Ishikawa (cell line): ENCODE measurements at regions not wholly inside any gene's neighbourhood (a gene's known extent, or its start where the extent isn't known, plus 50 kb on each side); places are given as distances from the start of the nearest gene placed in this dataset.

Experiments used
- CEBPB ChIP-seq: IDR thresholded peaks from 2 replicates; pipeline ENCODE4 v1.6.1; 2012
- CREB1 ChIP-seq: IDR thresholded peaks from 2 replicates; pipeline ENCODE4 v1.6.1; 2012; ENCODE audit warnings: low read depth
- EGR1 ChIP-seq: IDR thresholded peaks from 2 replicates; pipeline ENCODE4 v1.6.1; 2012
- EP300 ChIP-seq: IDR thresholded peaks from 2 replicates; pipeline ENCODE4 v1.6.1; 2012; ENCODE audit warnings: borderline replicate concordance
- FOXM1 ChIP-seq: IDR thresholded peaks from 2 replicates; pipeline ENCODE4 v1.6.1; 2012; ENCODE audit warnings: low read depth, borderline replicate concordance
- MAX ChIP-seq: IDR thresholded peaks from 2 replicates; pipeline ENCODE4 v1.6.1; 2012
- NFIC ChIP-seq: IDR thresholded peaks from 2 replicates; pipeline ENCODE4 v1.6.1; 2012
- RAD21 ChIP-seq: IDR thresholded peaks from 2 replicates; pipeline ENCODE4 v1.6.1; 2012; ENCODE audit warnings: low read depth
- REST ChIP-seq: IDR thresholded peaks from 2 replicates; pipeline ENCODE4 v1.6.1; 2012; ENCODE audit warnings: low read depth, mild to moderate bottlenecking
- TAF1 ChIP-seq: IDR thresholded peaks from 2 replicates; pipeline ENCODE4 v1.6.1; 2012; ENCODE audit warnings: low read depth, mild to moderate bottlenecking
- TCF12 ChIP-seq: IDR thresholded peaks from 2 replicates; pipeline ENCODE4 v1.6.1; 2012; ENCODE audit warnings: low read depth
- TEAD4 ChIP-seq: IDR thresholded peaks from 2 replicates; pipeline ENCODE4 v1.6.1; 2012
- USF1 ChIP-seq: IDR thresholded peaks from 2 replicates; pipeline ENCODE4 v1.6.1; 2012
- YY1 ChIP-seq: IDR thresholded peaks from 2 replicates; pipeline ENCODE4 v1.6.1; 2012; ENCODE audit warnings: low read depth
- ZBTB7A ChIP-seq: IDR thresholded peaks from 2 replicates; pipeline ENCODE4 v1.6.1; 2012; ENCODE audit warnings: low read depth

- TF ChIP-seq TCF12 (no peak), CREB1 (no peak), ZBTB7A (no peak), TEAD4 (no peak), RAD21 (no peak), MAX (no peak)
Measured at GRCh38 chr6:23016696-23017095, 447.3 kb downstream of the HDGFL1 start.

- TF ChIP-seq ZBTB7A (no peak), CREB1 (no peak), CEBPB (no peak), TCF12 (no peak), MAX (no peak), FOXM1 (no peak), EP300 (no peak), YY1 (no peak), TEAD4 (no peak), EGR1 (no peak), REST (no peak), NFIC (no peak), TAF1 (no peak), RAD21 (no peak), USF1 (no peak)
Measured at GRCh38 chr6:23021487-23021886, 452.1 kb downstream of the HDGFL1 start.

GRCh38 chr6:23027281-23027680 lies 457.9 kb downstream of the HDGFL1 start:
- no peak for TF ChIP-seq FOXM1
- no peak for TF ChIP-seq NFIC
- no peak for TF ChIP-seq YY1
- no peak for TF ChIP-seq MAX
- no peak for TF ChIP-seq USF1
- no peak for TF ChIP-seq RAD21
- no peak for TF ChIP-seq TCF12
- no peak for TF ChIP-seq REST
- no peak for TF ChIP-seq CEBPB
- no peak for TF ChIP-seq ZBTB7A
- TF ChIP-seq TEAD4: no peak
- no peak for TF ChIP-seq TAF1
- TF ChIP-seq CREB1: no peak
- no peak for TF ChIP-seq EP300
- TF ChIP-seq EGR1: no peak

- TF ChIP-seq YY1: no peak
Measured at GRCh38 chr6:23031986-23032385, 462.6 kb downstream of the HDGFL1 start.

- no peak for TF ChIP-seq CEBPB
- TF ChIP-seq EGR1: no peak
- no peak for TF ChIP-seq CREB1
- no peak for TF ChIP-seq TEAD4
- no peak for TF ChIP-seq ZBTB7A
Measured at GRCh38 chr6:23034926-23035325, 465.6 kb downstream of the HDGFL1 start.

GRCh38 chr6:23036406-23036983 lies 467.1 kb downstream of the HDGFL1 start:
- no peak for TF ChIP-seq YY1
- TF ChIP-seq EP300: no peak

- TF ChIP-seq ZBTB7A (no peak), CEBPB (no peak), USF1 (no peak), RAD21 (no peak), REST (no peak), MAX (no peak), EGR1 (no peak), FOXM1 (no peak)
Measured at GRCh38 chr6:23040899-23041298, 471.5 kb downstream of the HDGFL1 start.
